HPDE6-E6E7 (cell line): ENCODE measurements at regions not wholly inside any gene's neighbourhood (a gene's known extent, or its start where the extent isn't known, plus 50 kb on each side); places are given as distances from the start of the nearest gene placed in this dataset.

Experiments
- DNase-seq: peaks from one replicate; pipeline ENCODE4 v3.0.0; 2011; ENCODE audit warnings: missing footprints; ENCODE audit errors: extremely low spot score

DNA sequence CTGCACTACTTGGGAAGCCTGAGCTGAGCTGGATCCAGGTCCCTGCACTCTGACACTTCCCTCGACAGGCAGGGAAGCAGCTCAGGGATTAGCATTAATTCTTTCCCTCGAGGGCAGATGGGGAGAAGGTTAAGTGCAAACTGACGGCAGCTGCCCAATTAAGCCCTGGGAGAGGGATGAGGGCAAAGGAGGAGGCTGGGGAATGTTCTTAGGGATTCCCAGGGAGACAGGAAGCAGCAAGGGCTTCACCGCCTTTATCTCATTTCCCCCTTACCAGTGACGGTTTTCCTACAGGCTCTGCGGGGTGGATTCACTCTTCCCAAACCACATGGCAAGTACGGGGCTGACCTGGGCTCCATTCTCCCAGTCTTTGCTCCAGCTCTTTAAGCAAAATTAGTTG is 519.0 kb upstream of the PROK2 start:
- no peak for DNase-seq

DNA sequence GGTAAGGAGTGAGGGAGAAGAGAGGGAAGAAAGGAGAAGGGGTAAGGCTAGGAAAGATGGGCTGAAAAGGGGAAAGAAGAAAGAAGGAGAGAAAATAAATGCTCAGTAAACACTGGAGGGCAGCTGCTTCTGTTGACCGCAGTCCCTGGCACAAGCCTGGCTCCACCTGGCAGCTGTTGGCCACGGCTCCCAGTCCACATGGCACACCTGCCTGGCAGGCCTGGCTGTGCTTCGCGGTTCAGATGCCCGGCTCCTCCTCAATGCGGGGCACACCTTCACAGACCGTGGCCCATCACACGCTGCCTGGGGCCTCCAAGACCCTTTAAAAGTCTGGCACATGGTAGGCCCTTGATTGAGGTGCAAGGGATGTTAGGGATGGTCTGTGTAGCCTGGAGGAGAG is 516.8 kb upstream of the PROK2 start:
- DNase-seq, result no peak

DNA sequence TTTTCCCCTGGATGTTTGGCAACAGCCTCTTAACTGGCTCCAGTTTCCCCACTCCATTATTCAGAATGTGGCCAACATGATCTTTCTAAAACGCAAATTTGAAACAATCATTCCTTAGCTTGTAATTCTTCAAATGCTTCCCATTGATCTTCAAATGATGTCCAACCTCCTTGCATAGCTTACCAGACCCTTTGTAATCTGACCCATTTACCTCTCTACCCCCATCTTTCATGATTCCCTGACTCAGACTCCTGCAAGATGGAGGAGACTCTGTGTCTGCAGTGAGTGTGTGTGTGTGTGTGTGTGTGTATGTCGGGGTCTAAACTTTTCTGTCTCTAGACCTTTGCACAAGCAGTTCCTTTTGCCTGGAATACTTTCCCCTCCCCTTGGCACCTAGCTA is 515.7 kb upstream of the PROK2 start:
- DNase-seq, result no peak

DNA sequence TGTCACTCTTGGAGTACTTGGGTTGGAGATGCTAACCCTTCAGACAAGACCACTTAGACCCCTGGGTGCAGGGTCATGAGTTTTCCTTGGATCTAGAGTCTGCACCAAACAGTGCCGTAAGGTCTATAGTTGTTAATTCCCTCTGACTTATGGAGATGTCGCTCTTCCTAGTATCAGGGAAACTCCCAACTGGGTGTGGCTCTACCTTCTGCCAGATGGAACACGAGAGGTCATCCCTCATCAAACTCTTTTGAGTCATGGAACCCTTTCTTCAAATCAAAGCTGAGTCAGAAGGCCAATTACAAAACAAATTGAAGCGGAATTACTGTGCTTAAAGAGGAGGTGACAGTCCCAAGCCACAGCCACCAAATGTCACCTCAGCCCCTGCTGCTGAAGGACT is 514.9 kb upstream of the PROK2 start:
- DNase-seq, result no peak

DNA sequence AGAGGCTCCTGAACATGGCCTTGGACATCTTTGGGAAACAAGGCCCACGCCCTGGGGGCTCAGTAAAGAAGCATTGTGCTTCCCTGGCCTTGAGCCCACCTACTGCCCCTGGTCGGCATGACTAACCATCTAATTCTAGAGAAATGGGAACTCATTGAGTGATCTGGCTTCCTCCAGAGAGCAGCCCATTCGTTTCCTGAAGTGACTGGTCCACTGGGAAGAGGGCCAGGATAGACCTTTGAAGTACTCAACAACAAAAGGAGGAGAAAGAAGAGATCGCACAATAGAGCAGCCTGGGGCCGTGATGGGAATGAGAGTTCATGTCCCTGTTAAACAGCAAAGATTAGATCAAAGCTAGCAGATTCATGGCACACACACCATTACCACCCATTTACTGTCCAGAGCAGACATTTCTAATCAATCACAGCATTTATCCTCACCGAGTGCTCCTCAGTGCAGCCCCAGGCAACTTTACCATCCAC is 514.4 kb upstream of the PROK2 start:
- DNase-seq, result no peak

DNA sequence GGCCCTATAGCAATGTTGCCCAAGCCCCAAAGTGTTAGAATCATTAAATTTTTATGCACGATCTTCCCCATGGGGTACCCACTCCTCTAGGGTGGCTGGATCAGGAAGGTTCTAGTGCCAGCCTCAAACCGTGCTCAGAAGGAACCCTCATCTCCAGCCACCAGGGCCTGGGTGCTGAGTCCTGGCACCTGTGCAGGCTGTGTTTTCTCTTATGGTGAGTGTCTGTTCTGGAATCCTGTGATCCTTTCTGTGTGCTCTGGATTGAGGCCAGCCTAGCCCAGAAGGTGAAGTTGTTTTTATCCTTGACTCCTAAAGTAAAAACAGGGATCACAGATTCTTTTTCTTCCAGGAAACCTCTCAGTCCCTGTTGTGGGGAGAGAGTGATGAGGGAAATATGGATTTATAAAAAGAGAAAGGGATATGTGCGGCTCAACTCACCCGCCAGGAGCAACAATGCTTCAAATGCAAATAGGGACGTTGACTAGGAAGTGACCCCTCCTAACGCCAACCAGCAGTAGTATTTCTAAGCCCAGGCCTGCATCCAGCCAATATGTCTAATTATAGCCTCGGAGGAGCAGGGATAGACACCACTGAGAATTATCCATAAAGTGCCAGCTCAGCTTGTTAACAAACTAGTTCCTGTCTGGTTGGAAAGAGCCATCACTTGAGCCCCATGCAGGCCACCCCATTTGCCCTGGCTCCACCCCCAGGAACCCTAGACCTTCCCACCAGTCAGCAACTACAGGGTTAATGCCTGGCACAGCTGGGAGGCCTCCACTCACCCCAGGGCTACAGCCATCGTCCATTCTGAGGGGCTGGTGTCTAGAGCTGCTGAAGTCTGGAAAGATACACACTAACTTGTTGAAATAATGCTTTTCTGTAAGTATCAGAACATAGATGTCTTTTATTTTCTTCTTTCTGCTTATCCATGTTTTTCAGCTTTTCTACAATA is 513.5 kb upstream of the PROK2 start:
- no peak for DNase-seq

DNA sequence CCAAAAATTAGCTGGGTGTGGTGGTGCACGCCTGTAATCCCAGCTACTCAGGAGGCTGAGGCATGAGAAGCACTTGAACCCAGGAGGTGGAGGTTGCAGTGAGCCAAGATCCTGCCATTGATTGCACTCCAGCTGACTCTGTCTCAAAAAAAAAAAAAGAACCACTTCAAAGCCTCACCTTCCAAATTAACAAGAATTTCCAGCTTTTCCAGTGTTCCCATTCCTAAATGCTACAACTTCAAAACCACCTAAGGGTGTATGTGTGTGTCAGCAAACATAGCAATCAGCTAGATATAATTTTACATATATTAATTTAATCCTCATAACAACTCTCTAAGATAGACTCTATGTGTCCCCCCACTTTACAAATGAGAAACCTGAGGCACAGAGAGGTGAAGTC is 512.5 kb upstream of the PROK2 start:
- no peak for DNase-seq

DNA sequence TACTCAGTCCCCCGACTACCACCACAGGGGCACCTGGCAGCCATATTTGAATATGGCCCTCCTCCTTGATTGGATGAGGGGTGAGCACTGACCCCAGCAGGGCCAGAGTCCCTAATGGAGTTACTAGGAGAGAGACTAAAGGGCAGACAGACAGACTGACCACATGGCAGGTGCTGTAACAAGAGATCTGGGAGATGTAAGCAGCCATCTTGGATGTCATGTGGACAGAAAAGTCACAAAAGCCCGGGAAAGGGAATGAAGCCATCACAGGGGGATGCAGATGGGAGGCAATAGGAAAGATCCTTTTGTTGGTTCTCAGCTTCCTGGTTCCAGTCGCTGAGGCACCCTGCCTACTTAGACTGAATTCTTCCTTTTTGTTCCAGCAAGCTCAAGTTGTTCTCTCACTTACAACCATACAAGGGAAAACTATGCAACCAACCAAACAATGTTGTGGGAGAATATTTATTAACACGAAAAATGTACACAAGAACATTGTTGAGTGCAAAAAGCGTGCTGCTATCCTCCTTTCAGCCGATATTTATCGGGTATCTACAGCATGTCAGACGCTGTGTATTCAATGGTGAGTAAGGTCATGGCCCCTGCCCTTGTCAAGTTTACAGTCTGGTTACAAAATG is 511.6 kb upstream of the PROK2 start:
- no peak for DNase-seq

DNA sequence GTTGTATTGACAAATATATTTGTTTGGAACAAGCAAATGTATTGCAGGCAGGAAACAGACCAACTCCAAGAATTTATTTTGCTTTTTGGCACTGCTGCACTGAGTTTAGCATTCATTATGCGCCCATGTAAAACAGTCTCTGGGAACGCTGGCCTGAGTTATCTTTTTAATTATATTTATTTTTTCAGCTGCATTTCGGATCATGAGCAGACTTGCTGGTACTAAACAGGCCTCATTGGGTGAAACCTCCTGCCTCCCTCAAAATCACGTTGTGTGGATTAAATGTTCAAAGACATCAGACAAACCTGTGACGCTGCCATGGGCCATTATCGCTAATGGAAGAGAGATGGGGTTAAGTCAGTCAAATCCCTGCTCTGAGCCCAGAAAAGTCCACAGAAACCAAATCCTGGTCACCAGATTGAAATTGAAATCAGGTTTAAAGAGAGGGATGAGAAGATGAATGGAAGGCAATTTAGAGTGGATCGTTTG is 511.1 kb upstream of the PROK2 start:
- DNase-seq, result no peak

DNA sequence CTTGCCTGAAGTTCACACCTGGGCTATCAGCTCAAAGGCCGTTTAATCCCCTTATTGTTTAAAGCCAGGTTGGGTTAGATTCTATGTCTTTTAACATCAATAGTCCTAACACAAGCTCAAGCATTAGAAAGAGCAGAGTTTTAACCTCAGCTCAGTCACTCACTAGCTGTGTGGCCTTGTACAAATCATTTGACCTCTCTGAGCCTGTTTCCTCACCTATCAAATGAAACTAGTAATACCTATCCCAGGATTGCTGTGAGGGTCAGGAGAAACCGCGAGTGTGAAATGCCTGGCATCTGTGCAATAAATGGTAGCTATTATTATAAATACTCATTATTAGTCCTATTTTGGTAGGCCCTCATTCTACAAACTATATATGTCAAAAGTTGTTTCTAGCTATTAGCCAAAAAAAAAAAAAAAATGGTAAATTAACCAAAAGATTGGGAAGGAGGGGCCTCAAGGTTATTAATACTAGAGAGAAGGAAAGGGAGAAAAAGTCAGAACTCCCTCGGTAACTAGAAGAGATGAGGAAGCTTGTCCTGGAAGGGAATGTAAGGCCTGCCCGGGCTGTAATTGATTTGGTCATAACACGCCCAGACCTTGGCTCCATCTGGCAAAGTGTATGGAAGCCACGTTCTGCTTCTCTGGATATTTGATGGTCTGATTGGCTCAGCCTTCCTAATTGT is 510.5 kb upstream of the PROK2 start:
- DNase-seq, result no peak

DNA sequence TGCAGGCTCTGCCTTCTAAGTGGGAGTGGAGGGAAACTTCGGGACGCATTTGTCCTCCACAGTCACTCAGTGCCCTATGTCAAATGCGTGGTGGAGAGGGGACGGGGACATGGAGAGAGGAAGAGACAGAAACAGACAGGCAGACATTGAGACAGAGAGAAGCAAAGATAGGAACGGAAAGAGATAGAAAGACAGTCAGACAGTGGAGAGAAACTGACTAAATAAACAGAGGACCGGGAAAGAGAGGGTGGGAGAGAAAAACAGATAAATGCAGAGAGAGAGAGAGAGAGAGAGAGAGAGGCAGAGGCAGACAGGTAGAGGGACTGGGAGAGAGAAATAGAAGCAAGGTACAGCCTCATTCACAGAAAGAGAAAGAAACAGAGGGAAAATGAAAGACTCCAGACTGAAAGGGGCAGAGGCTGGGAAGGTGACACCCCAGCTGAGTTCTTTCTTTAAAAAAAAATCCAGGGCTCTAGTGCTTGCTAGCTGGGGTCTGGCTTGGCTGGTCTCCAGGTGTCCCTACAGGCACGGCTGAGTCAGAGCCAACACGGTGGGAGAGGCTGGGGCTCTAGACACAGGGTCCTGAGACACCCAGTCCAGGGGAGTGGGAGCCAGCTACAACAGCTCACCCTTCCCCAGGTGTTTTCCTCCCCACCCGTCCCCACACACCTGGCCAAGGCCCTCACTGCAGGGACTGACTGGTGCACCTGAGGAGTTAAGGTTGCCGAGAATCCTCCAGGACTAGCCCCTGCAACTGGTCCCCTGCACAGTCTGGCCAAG is 506.1 kb upstream of the PROK2 start:
- DNase-seq, result no peak

DNA sequence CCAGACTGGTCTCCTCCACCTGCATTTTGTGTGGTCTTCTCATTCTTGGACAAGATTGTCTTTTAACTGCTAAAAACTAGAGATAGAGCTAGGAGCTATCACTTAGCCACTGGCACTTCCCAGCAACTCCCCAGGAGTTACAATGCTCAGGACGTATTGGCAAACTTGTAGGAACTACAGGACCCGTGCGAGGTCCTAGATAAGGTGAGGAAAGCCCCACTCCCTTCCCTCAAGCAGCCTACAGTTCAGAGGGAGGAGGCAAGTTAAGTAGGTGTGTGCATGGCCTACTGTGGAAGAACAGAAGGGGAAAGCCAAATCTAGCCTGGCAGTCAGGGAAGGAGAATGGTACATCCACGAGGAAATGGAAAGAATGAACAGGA is 504.7 kb upstream of the PROK2 start:
- DNase-seq, result no peak

DNA sequence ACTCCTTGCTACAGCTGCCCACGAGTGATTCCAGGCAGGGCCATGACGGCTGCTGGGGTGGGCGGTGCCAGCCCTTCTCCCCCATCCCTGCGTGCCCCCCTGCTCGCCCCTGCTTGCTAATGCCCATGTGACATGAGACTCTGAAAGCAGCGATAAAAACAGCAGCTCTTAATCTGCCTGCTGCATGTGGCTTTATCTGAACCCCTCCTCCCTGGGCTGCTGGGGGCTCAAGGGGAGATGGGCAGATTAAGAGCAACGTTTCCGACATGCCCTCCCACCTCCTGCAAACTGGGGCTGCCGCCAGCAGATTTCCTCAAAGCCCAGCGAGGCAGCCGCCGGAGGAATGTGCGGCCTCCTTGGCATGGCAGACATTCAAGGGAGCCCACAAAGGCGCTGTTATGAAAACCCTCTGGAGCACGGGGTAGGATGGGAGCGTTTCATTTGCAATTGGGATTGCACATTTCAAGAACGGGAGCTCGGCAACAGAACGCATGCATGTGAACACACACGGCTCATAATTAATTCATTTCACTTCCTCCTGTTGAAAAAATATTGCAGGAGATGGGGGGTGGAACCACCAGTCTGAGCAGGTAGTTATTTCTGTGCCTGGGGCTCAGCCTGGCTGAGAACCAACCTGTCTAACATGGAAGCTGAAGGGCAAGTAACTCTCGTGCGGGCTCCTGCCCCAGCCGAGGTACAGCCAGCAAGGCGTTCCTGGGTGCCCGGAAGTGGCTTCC is 504.2 kb upstream of the PROK2 start:
- DNase-seq, result peak; percentile 1

DNA sequence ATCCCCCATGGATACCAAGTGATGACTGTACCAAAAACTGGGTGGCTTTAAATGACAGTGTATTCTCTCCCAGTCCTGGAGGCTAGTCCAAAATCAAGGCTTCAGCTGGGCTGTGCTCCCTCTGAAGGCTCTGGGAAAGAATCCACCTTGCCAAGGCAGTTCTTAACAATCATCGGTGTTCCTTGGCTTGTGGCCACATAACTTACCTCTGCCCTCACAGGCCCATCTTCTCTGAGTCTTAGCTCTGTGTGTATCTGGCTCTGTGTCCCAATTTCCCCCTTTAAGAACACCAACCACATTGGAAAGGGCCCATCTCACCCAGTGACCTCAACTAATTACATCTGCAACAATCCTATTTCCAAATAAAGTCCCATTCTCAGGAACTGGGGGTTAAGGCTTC is 503.0 kb upstream of the PROK2 start:
- no peak for DNase-seq

DNA sequence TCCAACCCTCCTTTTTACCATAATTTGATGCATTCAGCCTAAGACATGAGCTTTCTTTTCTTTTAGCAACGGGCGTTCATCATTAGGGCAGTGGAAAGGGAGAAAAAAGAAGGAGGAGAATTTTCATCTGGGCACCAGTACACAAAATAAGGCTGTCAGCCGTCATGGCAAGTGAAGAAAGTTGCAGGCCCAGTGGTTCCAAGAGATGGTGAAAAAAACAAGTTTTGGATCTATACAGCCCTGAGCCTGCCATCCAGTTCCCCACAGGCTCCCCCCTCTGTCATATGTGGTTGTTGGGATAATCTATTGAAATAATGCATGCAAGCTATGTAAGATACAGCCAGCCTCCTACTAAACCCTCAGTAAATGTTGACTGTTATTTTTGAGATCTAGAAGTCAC is 500.6 kb upstream of the PROK2 start:
- DNase-seq, result no peak

DNA sequence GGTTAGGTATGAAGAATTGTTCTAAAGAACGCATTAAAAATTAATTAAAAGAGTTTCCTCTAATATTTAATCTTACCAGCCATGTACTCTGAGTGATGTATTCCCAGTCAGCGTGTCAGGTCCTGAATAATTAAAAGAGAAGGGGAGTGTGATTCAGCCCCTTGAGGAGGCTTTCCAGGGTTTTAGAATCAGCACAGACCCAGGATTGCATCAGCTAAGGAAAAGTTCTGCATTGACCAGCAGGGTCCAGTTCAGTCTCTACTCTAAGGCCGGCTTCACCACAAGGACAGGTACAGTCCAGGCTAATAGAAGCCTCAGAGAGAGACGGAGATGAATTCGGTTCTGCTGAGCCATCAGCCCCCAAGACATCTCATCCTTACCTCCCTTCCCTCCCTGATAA is 499.5 kb upstream of the PROK2 start:
- no peak for DNase-seq

DNA sequence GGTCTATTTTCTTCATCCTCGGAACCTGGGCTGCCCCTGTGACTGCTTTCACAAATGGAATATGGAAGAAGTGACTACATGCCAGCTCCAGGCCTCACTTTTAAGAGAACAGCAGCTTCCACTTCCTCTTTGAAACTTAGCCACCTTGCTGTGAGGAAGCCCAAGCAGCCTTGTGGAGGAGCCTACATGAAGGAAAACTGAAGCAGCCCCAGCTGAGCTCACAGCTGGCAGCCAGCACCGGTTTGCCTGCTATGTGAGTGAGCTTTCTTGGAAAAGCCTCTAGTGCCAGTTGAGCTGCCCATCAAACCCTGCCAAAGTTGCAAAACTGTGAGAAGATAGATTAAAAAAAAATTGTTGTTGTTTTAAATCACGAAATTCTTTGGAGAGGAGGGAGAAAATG is 498.0 kb upstream of the PROK2 start:
- DNase-seq, result no peak

DNA sequence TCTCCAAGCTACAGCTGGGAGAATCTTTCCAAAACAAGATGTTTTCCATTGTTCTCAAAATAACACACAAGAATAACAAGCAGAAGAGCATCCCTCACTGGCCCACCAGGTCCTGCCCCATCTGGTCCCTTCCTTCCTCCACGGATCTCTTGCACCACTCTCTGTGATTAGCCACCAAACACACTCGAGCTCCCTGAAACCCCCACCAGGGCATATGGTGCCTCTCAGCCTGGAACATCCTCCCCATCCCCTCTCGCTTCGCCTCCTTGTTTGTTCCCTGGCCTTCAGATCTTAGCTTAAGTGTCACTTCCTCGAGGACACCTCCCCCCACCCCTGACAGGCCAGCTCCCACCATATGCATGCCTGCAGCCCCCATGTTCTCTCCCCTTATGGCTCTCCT is 496.6 kb upstream of the PROK2 start:
- no peak for DNase-seq

DNA sequence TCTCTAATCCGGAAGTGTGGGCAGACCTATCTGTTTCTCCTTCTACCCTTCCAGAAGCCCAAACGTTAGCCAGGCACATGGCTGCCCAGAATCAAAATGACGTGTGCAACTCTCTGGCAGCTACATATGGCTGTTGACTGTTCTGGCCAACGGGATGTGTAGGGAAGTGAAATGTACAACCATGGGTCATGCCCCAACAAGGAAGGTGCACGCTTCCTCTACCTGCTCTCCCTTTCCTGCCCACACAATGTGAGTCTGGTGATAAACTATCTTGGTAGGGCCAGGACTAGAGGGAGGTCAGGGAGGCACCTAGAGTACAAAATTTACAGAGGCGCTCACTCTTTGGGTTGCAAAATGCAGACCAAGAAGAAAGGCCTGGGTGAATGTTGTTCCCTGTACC is 495.9 kb upstream of the PROK2 start:
- DNase-seq, result no peak

DNA sequence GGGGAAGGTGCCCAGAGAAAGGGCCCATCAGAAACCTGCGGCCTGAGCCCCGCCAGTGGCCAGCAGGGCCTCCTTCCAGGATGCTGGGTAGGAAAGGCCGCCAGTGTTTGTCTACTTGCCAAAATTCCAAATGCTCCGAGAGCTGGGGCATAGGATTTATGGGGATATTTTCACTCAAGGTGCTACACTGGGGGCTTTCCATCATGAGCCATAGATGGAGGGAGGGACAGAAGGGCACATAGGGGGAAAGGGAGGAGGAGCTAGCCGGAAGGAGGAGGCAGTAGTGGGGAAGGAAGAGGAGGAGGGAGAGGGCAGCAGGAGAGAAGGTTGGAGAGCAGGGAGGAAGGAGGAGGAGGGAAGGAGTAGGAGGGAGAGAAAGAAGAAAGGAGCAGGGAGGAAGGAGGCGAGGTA is 494.7 kb upstream of the PROK2 start:
- no peak for DNase-seq

DNA sequence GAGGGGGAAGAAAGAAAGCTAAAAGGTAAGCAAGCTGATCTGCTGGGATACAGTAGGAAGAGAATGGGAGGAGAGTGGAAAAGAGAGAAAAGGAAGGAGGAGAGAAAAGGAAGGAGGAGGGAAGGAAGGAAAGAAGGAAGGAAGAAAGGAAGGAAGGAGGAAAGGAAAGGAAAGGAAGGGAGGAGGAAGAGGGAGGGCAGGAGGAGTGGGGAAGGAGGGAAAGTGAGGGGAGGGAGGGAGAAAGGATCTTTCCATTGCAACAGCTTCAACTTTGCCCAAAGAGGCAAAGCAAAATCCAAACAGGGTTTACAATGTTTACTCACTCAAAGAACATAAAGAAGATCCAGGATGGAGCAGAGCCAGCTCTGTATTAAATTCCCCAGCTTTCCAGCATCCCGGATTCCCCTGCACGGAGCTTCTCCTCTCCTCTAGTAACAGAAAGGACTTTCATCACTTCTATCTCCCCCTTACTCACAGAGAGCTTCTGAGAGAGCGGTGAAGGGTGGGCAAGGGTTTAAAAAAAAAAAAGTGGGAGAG is 494.2 kb upstream of the PROK2 start:
- no peak for DNase-seq
